ENCODE measurements at regions not wholly inside any gene's neighbourhood (a gene's known extent, or its start where the extent isn't known, plus 50 kb on each side); places are given as distances from the start of the nearest gene placed in this dataset.

- no peak for DNase-seq
Measured at GRCh38 chr2:81576713-81577112, 1272.2 kb upstream of the LRRTM1 start.

- no peak for DNase-seq
Measured at GRCh38 chr2:81551040-81551634, 1246.6 kb upstream of the LRRTM1 start.

GRCh38 chr2:81550277-81550676 is 1245.7 kb upstream of the LRRTM1 start:
- DNase-seq = no peak

- no peak for DNase-seq
Measured at GRCh38 chr2:81549646-81550045, 1245.1 kb upstream of the LRRTM1 start.

- no peak for DNase-seq
Measured at GRCh38 chr2:81545626-81546025, 1241.1 kb upstream of the LRRTM1 start.

- DNase-seq = no peak
Measured at GRCh38 chr2:81542119-81542518, 1237.6 kb upstream of the LRRTM1 start.

- no peak for DNase-seq
Measured at GRCh38 chr2:81529944-81530343, 1225.4 kb upstream of the LRRTM1 start.

- DNase-seq = no peak
Measured at GRCh38 chr2:81528852-81529480, 1224.4 kb upstream of the LRRTM1 start.

GRCh38 chr2:81523344-81523743 is 1218.8 kb upstream of the LRRTM1 start:
- no peak for DNase-seq

GRCh38 chr2:81513328-81513727 is 1208.8 kb upstream of the LRRTM1 start:
- DNase-seq = no peak

- no peak for DNase-seq
Measured at GRCh38 chr2:81505586-81505985, 1201.0 kb upstream of the LRRTM1 start.

- DNase-seq = no peak
Measured at GRCh38 chr2:81495556-81495955, 1191.0 kb upstream of the LRRTM1 start.

GRCh38 chr2:81483254-81483653 is 1178.7 kb upstream of the LRRTM1 start:
- no peak for DNase-seq

GRCh38 chr2:81481994-81482368 is 1177.4 kb upstream of the LRRTM1 start:
- no peak for DNase-seq

- DNase-seq = no peak
Measured at GRCh38 chr2:81481242-81481993, 1176.9 kb upstream of the LRRTM1 start.

GRCh38 chr2:81467096-81467495 is 1162.5 kb upstream of the LRRTM1 start:
- DNase-seq = no peak

- no peak for DNase-seq
Measured at GRCh38 chr2:81462420-81462819, 1157.9 kb upstream of the LRRTM1 start.

- no peak for DNase-seq
Measured at GRCh38 chr2:81445176-81445575, 1140.6 kb upstream of the LRRTM1 start.

GRCh38 chr2:81437456-81438000 is 1133.0 kb upstream of the LRRTM1 start:
- DNase-seq = no peak

GRCh38 chr2:81436256-81436655 is 1131.7 kb upstream of the LRRTM1 start:
- DNase-seq = no peak

GRCh38 chr2:81412681-81413080 is 1108.1 kb upstream of the LRRTM1 start:
- no peak for DNase-seq

GRCh38 chr2:81403508-81403907 is 1099.0 kb upstream of the LRRTM1 start:
- no peak for DNase-seq

GRCh38 chr2:81396417-81397019 is 1092.0 kb upstream of the LRRTM1 start:
- no peak for DNase-seq

- DNase-seq = no peak
Measured at GRCh38 chr2:81395746-81396145, 1091.2 kb upstream of the LRRTM1 start.

All from activated naive CD4-positive, alpha-beta T cell treated with Interleukin-2 at 50 U/mL for 16 hours (primary cell).